ENCODE measurements at regions not wholly inside any gene's neighbourhood (a gene's known extent, or its start where the extent isn't known, plus 50 kb on each side); places are given as distances from the start of the nearest gene placed in this dataset.

DNA sequence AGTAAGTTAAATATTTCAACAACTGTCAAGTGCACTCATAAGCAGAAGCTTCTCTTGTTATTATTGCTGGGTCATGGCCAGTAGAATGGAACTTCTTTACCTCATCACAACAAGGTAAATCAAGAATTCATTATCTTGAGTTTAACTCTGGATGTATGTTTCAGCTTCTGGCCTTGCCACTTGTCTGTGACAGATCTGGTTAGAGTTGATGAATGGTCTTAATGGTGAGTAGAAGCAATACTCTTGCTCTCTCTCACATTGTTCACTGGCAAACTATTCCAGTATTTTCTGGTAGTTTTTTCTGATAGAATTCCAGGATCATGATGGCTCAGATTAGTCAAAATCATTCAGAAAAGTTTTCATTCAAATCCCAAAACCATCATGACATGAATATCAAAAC, 51.3 kb upstream of the NR4A2 start:
- no peak for TF ChIP-seq ZBTB20 (tag by site-specific recombination; IDR thresholded peaks at IDR 0.05)
- ChIA-PET POLR2A (interaction anchor here (1.1 kb wide), 1 partner anchor 41 kb away, joined by 4 read pairs; no protein-coding TSS in a partner anchor), CTCF (interaction anchor here (1.1 to 1.4 kb wide), 2 partner anchors 41 to 205 kb away, joined by 3 to 4 read pairs; no protein-coding TSS in a partner anchor)
- Histone ChIP-seq H3K9me3 (ENCODE audit: control insufficient read depth, insufficient read depth, low read depth, low read length) (no peaks in the 10 kb centered on the region), H3K27ac (ENCODE audit: extremely low read depth, low read depth, low read length) (no peak overlapping the region), H3K4me3 (ENCODE audit: low read depth, low read length) (no peak overlapping the region), H3K4me1 (ENCODE audit: control insufficient read depth, insufficient read depth, low read length) (no peaks in the 10 kb centered on the region), H3K36me3 (ENCODE audit: control insufficient read depth in 2 of 2, insufficient read depth in 1 of 2, low read length in 2 of 2) (no peaks in the 10 kb centered on the region)

DNA sequence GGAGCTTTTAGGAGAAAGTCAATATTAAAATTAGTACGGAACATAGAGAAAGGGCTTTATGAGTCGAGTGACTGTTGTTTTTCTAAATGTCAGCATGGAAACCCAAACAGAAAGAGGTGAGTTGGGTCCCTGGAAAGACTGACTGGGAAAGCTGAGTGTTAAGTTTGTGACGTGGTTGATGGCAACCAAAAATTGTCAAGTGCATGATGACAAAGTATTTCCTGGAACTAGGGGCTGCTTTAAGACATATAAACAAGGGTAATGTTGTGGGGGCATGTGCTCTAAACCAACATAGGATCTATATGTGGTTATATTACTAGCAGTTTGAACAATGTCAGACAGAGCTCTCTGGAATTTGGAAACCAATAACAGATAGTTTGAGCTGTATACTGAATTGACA, 50.9 kb upstream of the GPD2 start:
- POLR2A ChIA-PET = no interaction called here
- TF ChIP-seq WT1 (tag by site-specific recombination; IDR thresholded peaks at IDR 0.05) = no peak
- no peak for TF ChIP-seq KLF10 (tag by site-specific recombination; IDR thresholded peaks at IDR 0.05)
- Histone ChIP-seq H3K27ac (ENCODE audit: extremely low read depth, low read depth, low read length) (no peak overlapping the region), H3K4me1 (ENCODE audit: control insufficient read depth, insufficient read depth, low read length) (no peaks in the 10 kb centered on the region), H3K36me3 (ENCODE audit: control insufficient read depth in 2 of 2, insufficient read depth in 1 of 2, low read length in 2 of 2) (no peaks in the 10 kb centered on the region), H3K9me3 (ENCODE audit: control insufficient read depth, insufficient read depth, low read depth, low read length) (no peaks in the 10 kb centered on the region), H3K4me3 (ENCODE audit: low read depth, low read length) (no peak overlapping the region)
- CTCF ChIA-PET = no interaction called here
